GM12873 (cell line): ENCODE measurements at regions not wholly inside any gene's neighbourhood (a gene's known extent, or its start where the extent isn't known, plus 50 kb on each side); places are given as distances from the start of the nearest gene placed in this dataset.

ENCODE experiments used
- TF ChIP-seq, protein P1 (sequence below): IDR thresholded peaks from 2 replicates; pipeline ENCODE4 v1.5.1; 2012; ENCODE audit warnings: low read depth, mild to moderate bottlenecking, moderate library complexity, low read length, control low read depth; ENCODE audit not compliant: insufficient read depth; ENCODE audit errors: missing control alignments

DNA sequence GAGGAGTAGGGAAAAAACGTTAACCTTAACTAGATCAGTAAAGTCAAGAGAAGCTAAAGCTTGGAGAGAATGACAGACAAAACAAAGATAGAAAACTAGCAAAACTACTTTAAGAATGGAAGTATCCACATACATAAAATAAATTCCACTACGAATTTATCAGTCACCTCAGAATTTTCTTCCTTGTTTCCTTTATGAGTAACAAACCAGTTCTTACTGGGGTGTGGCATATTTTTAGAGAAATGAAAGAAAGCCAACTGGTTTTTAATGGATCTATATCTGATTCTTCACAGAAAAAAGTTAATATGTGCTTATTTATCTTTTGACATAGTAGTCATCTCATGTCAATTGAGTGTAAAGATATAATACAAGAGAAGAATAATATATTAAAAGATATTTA lies 2033.7 kb upstream of the CELF4 start:
- TF ChIP-seq, protein P1, sequence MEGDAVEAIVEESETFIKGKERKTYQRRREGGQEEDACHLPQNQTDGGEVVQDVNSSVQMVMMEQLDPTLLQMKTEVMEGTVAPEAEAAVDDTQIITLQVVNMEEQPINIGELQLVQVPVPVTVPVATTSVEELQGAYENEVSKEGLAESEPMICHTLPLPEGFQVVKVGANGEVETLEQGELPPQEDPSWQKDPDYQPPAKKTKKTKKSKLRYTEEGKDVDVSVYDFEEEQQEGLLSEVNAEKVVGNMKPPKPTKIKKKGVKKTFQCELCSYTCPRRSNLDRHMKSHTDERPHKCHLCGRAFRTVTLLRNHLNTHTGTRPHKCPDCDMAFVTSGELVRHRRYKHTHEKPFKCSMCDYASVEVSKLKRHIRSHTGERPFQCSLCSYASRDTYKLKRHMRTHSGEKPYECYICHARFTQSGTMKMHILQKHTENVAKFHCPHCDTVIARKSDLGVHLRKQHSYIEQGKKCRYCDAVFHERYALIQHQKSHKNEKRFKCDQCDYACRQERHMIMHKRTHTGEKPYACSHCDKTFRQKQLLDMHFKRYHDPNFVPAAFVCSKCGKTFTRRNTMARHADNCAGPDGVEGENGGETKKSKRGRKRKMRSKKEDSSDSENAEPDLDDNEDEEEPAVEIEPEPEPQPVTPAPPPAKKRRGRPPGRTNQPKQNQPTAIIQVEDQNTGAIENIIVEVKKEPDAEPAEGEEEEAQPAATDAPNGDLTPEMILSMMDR: no peak

DNA sequence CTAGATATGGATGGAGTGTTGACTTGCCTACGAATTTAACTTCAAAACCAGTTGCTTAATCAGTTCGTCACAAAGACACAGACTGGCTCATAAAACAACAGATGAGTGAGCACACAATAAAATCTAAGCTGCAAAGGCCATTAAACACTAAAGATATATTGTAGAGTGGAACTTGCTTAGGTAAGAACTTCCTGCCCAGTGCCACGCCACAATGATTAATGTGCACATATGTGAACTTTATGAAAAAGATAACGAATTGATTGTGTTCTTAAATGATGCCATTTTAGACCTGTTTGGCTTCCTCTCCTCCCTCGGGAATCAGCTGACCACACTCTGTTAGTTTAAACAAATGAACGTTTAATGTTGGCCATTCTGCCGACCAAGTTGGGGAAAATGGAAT lies 2031.3 kb upstream of the CELF4 start:
- TF ChIP-seq, protein P1: no peak

GRCh38 chr18:39596221-39596620 lies 2030.6 kb upstream of the CELF4 start:
- TF ChIP-seq, protein P1: no peak

DNA sequence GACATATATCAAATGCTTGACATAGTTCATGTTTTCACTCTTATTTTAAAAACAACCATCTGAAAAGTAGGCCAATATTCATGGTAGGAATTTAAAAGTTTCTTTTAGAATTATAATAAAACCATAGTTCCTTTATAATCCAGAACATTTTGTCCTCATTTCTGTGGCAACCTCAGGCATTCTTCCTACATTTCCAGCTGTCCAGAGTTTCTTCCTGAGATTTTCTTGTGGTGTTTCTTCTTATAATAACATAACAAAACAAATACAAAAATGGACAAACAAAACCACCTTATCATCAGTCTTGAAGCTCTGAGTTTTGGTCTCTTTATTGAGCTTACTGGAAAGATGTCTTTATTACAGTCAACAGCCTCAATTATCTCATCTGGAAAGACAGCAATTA lies 2028.6 kb upstream of the CELF4 start:
- TF ChIP-seq, protein P1: no peak

DNA sequence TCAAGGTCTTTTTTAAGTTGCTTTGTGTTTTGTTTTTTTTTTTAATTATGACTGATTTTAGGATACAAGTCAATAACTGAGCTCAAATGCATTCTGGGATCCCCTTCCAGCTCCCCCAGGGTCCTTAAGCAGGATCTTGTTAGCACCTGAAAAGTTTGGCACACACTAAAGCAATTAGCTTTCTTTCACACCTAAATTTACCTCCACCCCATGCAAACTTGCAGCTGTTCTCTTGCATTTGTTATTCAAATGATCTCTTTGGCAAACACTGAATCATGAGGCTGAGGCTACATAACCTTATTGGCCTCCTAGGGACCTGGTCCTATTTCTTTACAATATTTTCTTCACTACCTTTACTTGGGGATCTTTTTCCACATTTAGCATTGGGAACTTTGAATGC lies 2026.1 kb upstream of the CELF4 start:
- TF ChIP-seq, protein P1: no peak

DNA sequence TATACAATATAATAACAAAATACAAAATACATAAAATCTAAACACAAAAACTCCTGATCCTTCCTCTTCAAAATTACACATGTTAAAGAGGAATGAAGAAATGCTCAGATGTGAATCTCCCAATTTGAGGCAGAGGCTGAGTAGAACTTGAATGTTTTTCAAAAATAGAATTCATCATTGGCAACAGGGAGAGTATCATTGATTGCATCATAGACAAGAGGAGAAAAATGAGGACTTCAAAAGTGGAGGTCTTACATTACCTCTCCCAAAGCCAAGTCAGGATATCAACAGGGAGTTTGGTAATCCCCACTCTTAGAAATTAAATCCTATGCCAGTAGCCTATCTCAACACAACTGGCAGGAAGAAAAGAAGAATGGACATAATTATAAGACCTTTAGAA lies 2023.9 kb upstream of the CELF4 start:
- TF ChIP-seq, protein P1: no peak

DNA sequence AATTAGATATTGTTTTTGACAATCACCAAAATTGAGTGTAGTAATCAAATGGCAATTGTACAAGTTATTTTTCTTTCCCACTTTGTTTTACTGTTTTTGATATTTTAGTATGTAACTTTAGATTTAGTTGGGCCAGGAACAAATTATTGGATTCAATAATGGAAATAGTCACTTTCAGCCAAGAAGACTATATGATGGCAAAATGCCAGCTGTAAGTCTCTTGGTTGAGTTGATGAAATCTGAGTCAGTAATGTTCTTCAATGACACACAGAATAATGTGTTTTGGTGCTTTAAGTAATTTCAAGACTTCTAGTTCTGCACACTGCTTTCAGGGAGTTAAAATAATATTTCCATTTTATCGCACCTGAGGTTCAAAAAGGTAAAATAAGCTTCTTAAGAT lies 2022.0 kb upstream of the CELF4 start:
- TF ChIP-seq, protein P1: no peak
